GM19043 (cell line): ENCODE measurements at regions not wholly inside any gene's neighbourhood (a gene's known extent, or its start where the extent isn't known, plus 50 kb on each side); places are given as distances from the start of the nearest gene placed in this dataset.

Experiments
- ATAC-seq: cut with Tn5 transposase; IDR thresholded peaks from one replicate; pipeline ENCODE4 v1.9.1; 2021; ENCODE audit warnings: low read depth; ENCODE audit not compliant: unreplicated experiment

DNA sequence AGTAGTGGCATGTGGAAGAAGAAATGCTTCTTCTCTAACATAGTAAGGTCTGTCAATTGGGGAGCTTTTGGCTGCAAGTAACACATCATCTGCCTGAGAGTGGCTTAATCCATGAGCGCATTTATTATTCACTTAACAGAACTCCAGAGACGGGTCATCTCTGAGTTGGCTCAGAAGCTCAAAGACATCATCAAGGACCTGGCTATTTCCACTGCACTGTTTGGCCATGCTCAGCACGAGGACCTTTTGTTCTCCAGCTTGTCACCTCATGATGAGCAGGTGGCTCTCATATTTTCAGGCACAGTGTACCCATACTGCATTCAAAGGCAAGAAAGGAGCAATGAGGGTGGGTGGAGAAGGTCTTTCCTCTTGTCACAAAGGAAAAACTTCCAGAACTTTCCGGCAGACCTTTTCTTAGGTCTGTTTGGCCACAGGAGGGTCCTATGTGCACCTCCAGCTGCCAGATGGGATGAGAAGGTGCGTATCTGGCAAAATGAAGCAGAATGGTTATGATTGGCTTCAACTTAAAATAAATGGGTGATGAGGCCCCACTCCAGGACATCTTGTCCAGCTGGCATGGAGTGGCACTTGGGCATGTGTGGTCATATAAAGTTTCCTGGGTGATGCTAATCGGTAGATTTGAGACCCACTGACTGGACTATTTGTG is 55.6 kb upstream of the SHH start:
- ATAC-seq = no peak

DNA sequence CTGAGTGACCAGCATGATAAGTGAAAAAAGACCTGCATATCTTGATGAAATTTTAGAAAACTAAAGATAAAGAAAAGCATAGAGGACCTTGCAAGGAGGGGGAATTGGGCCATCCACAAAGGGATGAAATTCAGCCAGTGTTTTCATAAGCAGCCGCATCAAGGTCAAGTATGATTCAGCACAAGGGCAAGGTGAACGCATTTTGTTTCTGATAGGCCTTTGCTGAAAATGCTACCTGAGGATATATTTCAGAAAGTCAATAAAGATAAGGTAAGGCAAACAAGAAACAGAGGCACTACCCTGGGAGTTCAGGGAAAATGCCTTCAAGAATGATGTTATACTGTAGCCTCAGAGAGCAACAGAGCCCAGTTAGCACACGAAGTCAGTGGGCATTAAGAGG is 55.0 kb upstream of the SHH start:
- ATAC-seq = no peak

DNA sequence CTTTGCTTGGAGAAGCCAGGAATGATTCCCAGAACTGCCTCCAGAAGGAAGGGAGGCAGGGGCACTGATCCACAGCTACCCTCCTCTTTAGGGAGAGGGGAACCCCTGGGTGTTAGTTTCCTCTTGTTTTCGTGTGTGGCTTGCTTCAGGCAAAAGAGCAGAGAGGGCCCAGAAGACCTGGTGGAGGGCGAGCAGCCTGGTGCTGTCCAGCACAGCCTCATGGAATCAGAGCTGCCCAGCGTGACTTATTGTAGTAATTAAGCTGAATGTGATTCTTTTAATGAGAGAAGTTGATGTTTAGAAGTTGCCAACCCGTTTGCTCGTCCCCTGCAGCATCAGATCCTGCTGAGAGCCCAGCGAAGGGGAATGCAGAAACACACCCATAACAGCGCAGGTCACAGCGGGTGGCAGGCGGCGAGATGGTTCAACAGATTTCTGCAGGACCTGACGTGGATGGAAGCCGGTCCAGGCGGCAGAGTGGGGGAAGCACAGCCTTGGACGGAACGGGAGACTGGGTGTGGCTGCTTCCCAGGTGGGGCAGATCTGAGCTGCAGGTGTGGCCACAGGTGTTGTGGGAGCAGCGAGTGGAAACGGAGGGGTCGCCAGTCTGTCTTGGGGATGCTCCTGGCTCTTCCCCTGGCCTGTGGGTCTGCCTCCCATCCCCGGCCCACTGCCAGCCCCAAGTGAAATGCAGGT is 53.7 kb upstream of the SHH start:
- no peak for ATAC-seq

DNA sequence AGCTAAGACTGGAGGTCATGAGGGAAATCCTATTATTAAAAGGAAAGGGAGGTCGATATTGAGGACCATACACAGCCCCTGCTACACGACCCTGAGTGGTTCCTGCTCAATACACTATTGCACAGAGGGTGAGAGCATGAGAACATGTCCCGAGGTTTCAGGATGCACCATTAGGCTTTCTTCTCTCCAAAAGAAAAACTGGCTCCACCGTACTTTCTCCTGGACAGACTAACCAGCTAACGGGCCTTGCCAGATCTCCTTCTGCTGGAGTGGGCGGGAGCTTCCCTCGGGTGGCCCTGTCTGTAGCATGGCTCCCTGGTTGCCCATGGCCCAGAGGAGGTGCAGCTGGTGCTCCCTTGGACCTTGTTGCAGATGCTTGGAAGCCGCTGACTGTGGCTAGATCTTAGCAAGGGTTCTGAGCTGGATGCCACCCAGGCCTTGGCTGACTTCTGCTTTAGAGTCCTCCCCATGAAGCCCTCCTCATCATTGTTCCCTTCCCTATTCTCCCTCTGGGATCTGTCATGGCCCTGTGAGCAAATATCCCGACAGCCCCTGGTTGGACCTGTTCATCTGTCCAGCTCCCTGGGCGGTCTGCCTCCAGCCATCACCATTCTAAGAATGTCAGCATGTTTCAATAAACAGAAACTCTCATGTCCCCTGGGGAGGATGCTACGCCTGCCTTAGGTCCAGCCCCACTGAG is 52.9 kb upstream of the SHH start:
- no peak for ATAC-seq

DNA sequence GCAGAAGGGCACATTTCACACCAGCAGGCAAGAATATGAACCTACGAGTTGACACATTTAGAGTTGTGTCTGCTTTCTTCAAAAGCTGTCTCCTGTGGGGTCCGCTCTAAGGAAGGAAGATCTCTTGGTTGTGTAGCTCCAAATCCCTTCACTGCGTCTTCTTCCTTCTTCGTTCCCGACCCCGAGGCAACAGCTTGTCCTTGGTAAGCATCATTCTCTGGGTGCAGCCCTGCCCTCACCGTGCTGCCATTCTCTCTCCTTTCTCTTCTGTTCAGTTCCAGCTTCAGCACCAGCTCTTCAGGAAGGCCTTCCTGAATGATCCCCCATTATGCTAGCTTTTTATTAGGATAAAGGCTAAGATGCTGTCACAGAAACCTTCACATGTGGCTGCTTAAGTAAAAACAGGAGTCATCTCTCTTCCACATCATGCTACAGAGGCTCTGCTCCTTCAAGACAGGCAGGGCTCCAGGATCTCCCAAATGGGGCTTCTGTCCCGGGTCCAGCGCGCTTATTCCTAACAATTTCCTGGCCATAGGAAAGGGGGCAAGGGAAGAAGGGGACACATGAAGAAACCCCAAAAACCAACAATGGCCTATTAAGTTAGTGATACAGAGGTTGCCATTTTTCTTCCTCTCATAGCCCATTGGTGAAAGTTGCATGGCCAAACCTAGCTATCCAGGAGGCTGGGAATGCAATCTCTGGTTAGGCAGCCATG is 52.2 kb upstream of the SHH start:
- no peak for ATAC-seq

DNA sequence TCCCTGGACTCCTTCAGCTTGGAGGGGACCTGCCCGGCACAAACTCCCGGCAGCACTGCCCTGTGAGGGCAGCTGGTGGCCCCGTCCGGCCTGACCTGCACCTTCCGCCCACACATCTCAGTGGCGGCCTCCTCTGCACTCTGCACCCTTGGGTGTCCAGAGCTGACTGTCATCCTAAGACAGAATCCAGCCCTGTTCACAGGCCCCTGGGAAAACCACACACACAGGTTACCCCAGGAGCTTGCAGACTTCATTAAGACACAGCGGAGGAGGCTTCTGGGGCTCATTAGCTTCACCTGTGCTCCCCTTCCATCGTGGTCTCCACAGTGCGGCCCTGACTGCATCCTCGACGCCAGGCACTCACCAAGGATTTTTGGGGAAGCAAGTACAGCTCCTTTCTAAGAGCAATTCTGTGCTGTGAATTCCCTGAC is 51.5 kb upstream of the SHH start:
- no peak for ATAC-seq

DNA sequence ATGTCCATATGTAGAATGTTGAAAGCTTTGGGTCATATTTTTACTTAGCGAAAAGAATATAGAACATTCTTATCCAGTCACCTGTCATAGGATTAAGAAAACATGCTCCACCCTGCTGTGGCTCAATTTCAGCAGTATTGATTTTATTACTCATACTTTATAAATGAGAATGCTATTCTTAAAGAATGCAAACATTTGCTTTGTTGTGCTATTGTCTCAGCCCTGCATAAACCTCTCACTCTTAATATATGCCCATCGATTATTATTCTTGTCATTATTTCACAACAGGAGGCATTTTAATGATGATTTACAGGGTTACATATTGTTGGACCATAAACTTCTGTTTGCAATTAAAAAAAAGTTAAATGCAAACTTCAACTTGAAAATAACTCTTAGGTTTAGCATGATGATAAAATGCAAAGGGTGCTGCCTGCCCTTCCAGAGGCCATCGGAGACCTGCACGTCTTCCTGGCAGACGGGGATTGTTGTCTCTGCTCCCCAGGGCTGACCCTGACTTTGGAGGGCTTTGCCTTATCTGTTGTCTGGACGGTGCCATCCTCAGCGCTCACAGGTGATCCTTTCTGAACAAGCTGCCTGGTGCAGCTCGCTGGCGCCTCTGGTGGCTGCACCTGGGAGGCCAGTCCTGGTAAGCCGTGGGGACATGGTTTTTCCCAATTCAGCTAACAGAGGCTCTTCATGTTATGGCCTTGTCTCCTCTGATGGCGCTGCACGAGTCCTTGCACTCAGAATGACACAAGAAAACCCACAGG is 50.0 kb upstream of the SHH start:
- ATAC-seq = no peak
